Spinal cord (tissue), 9 donors: ENCODE measurements at regions not wholly inside any gene's neighbourhood (a gene's known extent, or its start where the extent isn't known, plus 50 kb on each side); places are given as distances from the start of the nearest gene placed in this dataset.
"Not testable (repeated sequence)": the region's sequence is repeated elsewhere in the genome, so short reads cannot be mapped to it uniquely, and the experiment has no call there.

Experiments used
- DNase-seq, 6 donors: peaks; one replicate each; pipeline versions ENCODE4 v3.0.0 to v3.0.0-alpha.2; 2013 to 2015; ENCODE audit warnings: low spot score in 6 of 6, low read depth in 4 of 6
- H3K27ac ChIP-seq: one replicate; pipeline ENCODE4 v1.5.1; 2013; ENCODE audit warnings: low read depth, low read length, control low read depth
- H3K27me3 ChIP-seq: one replicate; pipeline ENCODE4 v1.6.1; 2013; ENCODE audit warnings: low read length; ENCODE audit not compliant: control insufficient read depth, insufficient read depth
- H3K36me3 ChIP-seq: one replicate; pipeline ENCODE4 v1.6.1; 2013; ENCODE audit warnings: low read length; ENCODE audit not compliant: control insufficient read depth, insufficient read depth
- H3K4me1 ChIP-seq: one replicate; pipeline ENCODE4 v1.6.1; 2013; ENCODE audit warnings: low read length; ENCODE audit not compliant: control insufficient read depth, insufficient read depth
- H3K4me3 ChIP-seq: one replicate; pipeline ENCODE4 v1.5.1; 2013; ENCODE audit warnings: low read depth, low read length, control low read depth
- H3K9me3 ChIP-seq: one replicate; pipeline ENCODE4 v1.6.1; 2013; ENCODE audit warnings: low read length; ENCODE audit not compliant: control insufficient read depth, insufficient read depth
- WGBS: methylation state at CpG from one replicate; pipeline ENCODE4 v1.1.5; 2013; ENCODE audit warnings: missing lambda C conversion rate; ENCODE audit not compliant: insufficient coverage; 5-methylcytosine and 5-hydroxymethylcytosine counted together
- donor health status: healthy.

- H3K36me3 ChIP-seq, H3K4me3 ChIP-seq, H3K27ac ChIP-seq, H3K9me3 ChIP-seq, DNase-seq, H3K27me3 ChIP-seq, H3K4me1 ChIP-seq: not testable (repeated sequence)
- WGBS: 100% methylated on average over 2 of the region's 2 CpGs
Measured at GRCh38 chr10:21351594-21351993, 173.9 kb downstream of the SKIDA1 start.

GRCh38 chr10:21349912-21350286 lies 175.6 kb downstream of the SKIDA1 start:
- H3K4me3 ChIP-seq: no peak overlapping the region
- no peaks in the 10 kb centered on the region for H3K27me3 ChIP-seq
- no peaks in the 10 kb centered on the region for H3K36me3 ChIP-seq
- no peaks in the 10 kb centered on the region for H3K4me1 ChIP-seq
- 38% methylated on average over 2 of the region's 3 CpGs for WGBS
- peak overlapping the region; percentile 42 for H3K27ac ChIP-seq
- DNase-seq: peak in 1 of 6 donors; percentile 9
- H3K9me3 ChIP-seq: no peaks in the 10 kb centered on the region

GRCh38 chr10:21347785-21348170 lies 177.7 kb downstream of the SKIDA1 start:
- H3K27me3 ChIP-seq: no peaks in the 10 kb centered on the region
- no peaks in the 10 kb centered on the region for H3K36me3 ChIP-seq
- no peaks in the 10 kb centered on the region for H3K9me3 ChIP-seq
- no peak overlapping the region for H3K27ac ChIP-seq
- H3K4me3 ChIP-seq: no peak overlapping the region
- no peak for DNase-seq
- WGBS: no CpG with 5 or more reads among the region's 2 CpGs
- no peaks in the 10 kb centered on the region for H3K4me1 ChIP-seq

GRCh38 chr10:21347043-21347784 lies 178.3 kb downstream of the SKIDA1 start:
- Histone ChIP-seq H3K9me3 (no peaks in the 10 kb centered on the region), H3K27me3 (no peaks in the 10 kb centered on the region), H3K4me3 (no peak overlapping the region), H3K36me3 (no peaks in the 10 kb centered on the region), H3K27ac (no peak overlapping the region), H3K4me1 (no peaks in the 10 kb centered on the region)
- WGBS: 88% methylated on average over 2 of the region's 7 CpGs
- no peak for DNase-seq

GRCh38 chr10:21343087-21343486 lies 182.4 kb downstream of the SKIDA1 start:
- no peaks in the 10 kb centered on the region for H3K4me1 ChIP-seq
- no peaks in the 10 kb centered on the region for H3K27me3 ChIP-seq
- WGBS: 88% methylated on average over 2 of the region's 3 CpGs

GRCh38 chr10:21342499-21342898 lies 183.0 kb downstream of the SKIDA1 start:
- not testable (repeated sequence) for DNase-seq, H3K4me1 ChIP-seq, H3K27ac ChIP-seq, H3K4me3 ChIP-seq, H3K9me3 ChIP-seq, H3K27me3 ChIP-seq, H3K36me3 ChIP-seq
- no CpG with 5 or more reads among the region's 1 CpG for WGBS

More at GRCh38 chr10:21343087-21343486, 182.4 kb downstream of the SKIDA1 start:
- Histone ChIP-seq H3K9me3 (no peaks in the 10 kb centered on the region), H3K36me3 (no peaks in the 10 kb centered on the region), H3K27ac (no peak overlapping the region), H3K4me3 (no peak overlapping the region)
- DNase-seq: no peak

- no peak for DNase-seq
- Histone ChIP-seq H3K4me3 (no peak overlapping the region), H3K27me3 (no peaks in the 10 kb centered on the region), H3K9me3 (no peaks in the 10 kb centered on the region), H3K36me3 (no peaks in the 10 kb centered on the region), H3K27ac (no peak overlapping the region), H3K4me1 (no peaks in the 10 kb centered on the region)
- WGBS: no CpG with 5 or more reads among the region's 3 CpGs
Measured at GRCh38 chr10:21340331-21340730, 185.2 kb downstream of the SKIDA1 start.

- H3K4me3 ChIP-seq: no peak overlapping the region
- no peak for DNase-seq
- no peaks in the 10 kb centered on the region for H3K27me3 ChIP-seq
- H3K36me3 ChIP-seq: no peaks in the 10 kb centered on the region
- no peaks in the 10 kb centered on the region for H3K4me1 ChIP-seq
- no CpG with 5 or more reads among the region's 7 CpGs for WGBS
- H3K9me3 ChIP-seq: no peaks in the 10 kb centered on the region
- H3K27ac ChIP-seq: no peak overlapping the region
Measured at GRCh38 chr10:21337171-21337792, 188.2 kb downstream of the SKIDA1 start.

GRCh38 chr10:21336476-21337170 lies 188.9 kb downstream of the SKIDA1 start:
- no peaks in the 10 kb centered on the region for H3K4me1 ChIP-seq
- 45% methylated on average over 5 of the region's 8 CpGs for whole genome bisulfite sequencing
- H3K4me3 ChIP-seq: no peak overlapping the region
- no peak overlapping the region for H3K27ac ChIP-seq
- H3K9me3 ChIP-seq: no peaks in the 10 kb centered on the region
- no peaks in the 10 kb centered on the region for H3K27me3 ChIP-seq
- no peak for DNase-seq
- no peaks in the 10 kb centered on the region for H3K36me3 ChIP-seq
